Fibroblast of mammary gland (primary cell): ENCODE measurements at regions not wholly inside any gene's neighbourhood (a gene's known extent, or its start where the extent isn't known, plus 50 kb on each side); places are given as distances from the start of the nearest gene placed in this dataset.
A peak's percentile ranks its signal among the peaks of the same experiment; 100 is the strongest.

Experiments used
- DNase-seq: peaks from one replicate; pipeline ENCODE4 v3.0.0-alpha.2; 2010; ENCODE audit warnings: low read depth
- H3K4me3 ChIP-seq: 2 replicates; pipeline ENCODE4 v1.5.1; 2011; ENCODE audit warnings: low read depth, mild to moderate bottlenecking, low read length, moderate library complexity; ENCODE audit not compliant: control insufficient read depth
- TF ChIP-seq, protein P1 (sequence below): conservative IDR thresholded peaks from 2 replicates; pipeline ENCODE4 v1.5.1; 2011; ENCODE audit warnings: low read depth, low read length, inconsistent platforms; ENCODE audit not compliant: control insufficient read depth, insufficient read depth

DNA sequence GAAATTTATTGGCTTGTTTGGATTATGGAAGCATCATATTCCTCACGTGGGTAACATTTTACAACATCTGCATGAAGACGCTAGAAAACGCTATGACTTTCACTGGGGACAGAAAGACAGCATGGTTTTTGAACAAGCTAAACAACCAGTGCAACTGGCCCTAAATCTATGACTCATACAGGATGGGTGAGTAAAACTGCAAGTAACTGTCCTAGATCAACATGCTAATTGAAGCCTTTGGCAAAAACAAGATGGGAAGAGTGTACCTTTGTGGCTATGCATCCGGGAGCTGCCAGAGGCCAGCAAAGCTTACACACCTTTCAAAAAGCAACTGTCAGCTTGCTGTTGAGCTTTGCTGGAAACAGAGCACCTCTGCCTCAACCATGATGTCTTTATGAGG is 1096.0 kb upstream of the DDX18 start:
- TF ChIP-seq, protein P1, sequence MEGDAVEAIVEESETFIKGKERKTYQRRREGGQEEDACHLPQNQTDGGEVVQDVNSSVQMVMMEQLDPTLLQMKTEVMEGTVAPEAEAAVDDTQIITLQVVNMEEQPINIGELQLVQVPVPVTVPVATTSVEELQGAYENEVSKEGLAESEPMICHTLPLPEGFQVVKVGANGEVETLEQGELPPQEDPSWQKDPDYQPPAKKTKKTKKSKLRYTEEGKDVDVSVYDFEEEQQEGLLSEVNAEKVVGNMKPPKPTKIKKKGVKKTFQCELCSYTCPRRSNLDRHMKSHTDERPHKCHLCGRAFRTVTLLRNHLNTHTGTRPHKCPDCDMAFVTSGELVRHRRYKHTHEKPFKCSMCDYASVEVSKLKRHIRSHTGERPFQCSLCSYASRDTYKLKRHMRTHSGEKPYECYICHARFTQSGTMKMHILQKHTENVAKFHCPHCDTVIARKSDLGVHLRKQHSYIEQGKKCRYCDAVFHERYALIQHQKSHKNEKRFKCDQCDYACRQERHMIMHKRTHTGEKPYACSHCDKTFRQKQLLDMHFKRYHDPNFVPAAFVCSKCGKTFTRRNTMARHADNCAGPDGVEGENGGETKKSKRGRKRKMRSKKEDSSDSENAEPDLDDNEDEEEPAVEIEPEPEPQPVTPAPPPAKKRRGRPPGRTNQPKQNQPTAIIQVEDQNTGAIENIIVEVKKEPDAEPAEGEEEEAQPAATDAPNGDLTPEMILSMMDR = no peak
- H3K4me3 ChIP-seq = no peak overlapping the region
- DNase-seq = no peak

GRCh38 chr2:116719836-116720235 is 1094.7 kb upstream of the DDX18 start:
- no peak overlapping the region for H3K4me3 ChIP-seq
- TF ChIP-seq, protein P1 = no peak
- DNase-seq = peak; percentile 0

GRCh38 chr2:116724550-116724949 is 1089.9 kb upstream of the DDX18 start:
- no peak for DNase-seq
- no peak overlapping the region for H3K4me3 ChIP-seq
- TF ChIP-seq, protein P1 = no peak

GRCh38 chr2:116732322-116732721 is 1082.2 kb upstream of the DDX18 start:
- no peak for DNase-seq
- TF ChIP-seq, protein P1 = no peak
- H3K4me3 ChIP-seq = no peak overlapping the region

GRCh38 chr2:116733699-116734098 is 1080.8 kb upstream of the DDX18 start:
- H3K4me3 ChIP-seq = no peak overlapping the region
- no peak for DNase-seq
- TF ChIP-seq, protein P1 = no peak

DNA sequence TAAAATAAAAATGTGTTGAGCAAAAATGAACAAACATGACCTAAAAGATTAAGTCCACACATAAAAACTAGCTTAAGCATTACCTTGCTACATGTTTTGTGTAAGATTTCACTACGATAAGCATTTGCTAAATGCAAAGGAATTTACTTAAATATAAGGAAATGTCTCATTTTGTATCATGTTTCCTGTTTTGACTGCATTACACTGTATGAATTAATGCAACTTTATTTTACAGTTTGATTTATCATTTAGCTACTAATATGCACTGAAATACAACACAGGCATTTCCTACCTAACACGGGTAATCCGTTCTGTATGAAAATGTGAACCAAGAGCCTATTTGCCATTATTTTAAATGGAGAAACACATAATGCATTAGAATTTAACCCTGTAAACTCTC is 1076.5 kb upstream of the DDX18 start:
- no peak for DNase-seq
- no peak overlapping the region for H3K4me3 ChIP-seq
- TF ChIP-seq, protein P1 = no peak

DNA sequence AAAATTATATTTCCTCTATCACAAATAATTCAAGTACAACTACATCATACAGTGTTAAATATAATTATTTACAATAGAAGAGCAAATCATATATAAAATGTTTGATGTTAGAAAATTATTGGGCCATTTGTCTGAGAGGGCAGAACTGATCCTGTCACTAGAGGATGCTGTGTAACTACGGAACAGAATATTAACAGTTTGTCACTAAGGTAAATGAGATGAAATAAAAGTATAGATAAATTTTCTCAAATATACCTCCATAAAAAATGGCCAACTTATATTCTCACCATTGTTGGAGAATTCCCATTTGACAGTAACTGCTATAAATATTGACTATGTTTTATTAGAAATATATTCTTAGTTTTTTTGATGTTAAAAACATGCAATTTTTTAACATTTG is 1067.4 kb upstream of the DDX18 start:
- TF ChIP-seq, protein P1 = no peak
- DNase-seq = no peak
- H3K4me3 ChIP-seq = no peak overlapping the region
